Natural killer cell (primary cell): ENCODE measurements at regions not wholly inside any gene's neighbourhood (a gene's known extent, or its start where the extent isn't known, plus 50 kb on each side); places are given as distances from the start of the nearest gene placed in this dataset.

ENCODE experiments used
- ATAC-seq, 3 donors: fragments of 150-1000 bp in 2 of 3; fragments of 200-7000 bp in 1 of 3; cut with Tn5 transposase; 1 replicate in 1 of 3; 2 replicates in 2 of 3; pipeline ENCODE4 v1.10.0; 2021; ENCODE audit warnings: mild to moderate bottlenecking in 2 of 3, moderate library complexity in 2 of 3
- DNase-seq, 2 donors: peaks; one replicate each; pipeline versions ENCODE4 v3.0.0 to v3.0.0-alpha.2; 2013 to 2021; ENCODE audit warnings: mixed read lengths in 1 of 2
- H3K27ac ChIP-seq: one replicate; pipeline ENCODE4 v1.5.1; 2013; ENCODE audit warnings: mild to moderate bottlenecking, low read length
- H3K27me3 ChIP-seq: one replicate; pipeline ENCODE4 v1.6.1; 2013; ENCODE audit warnings: low read length; ENCODE audit not compliant: control insufficient read depth, insufficient read depth
- H3K36me3 ChIP-seq: one replicate; pipeline ENCODE4 v1.6.1; 2013; ENCODE audit warnings: low read length; ENCODE audit not compliant: control insufficient read depth, insufficient read depth
- H3K4me1 ChIP-seq: one replicate; pipeline ENCODE4 v1.6.1; 2013; ENCODE audit warnings: low read length; ENCODE audit not compliant: control insufficient read depth, insufficient read depth
- H3K4me3 ChIP-seq: one replicate; pipeline ENCODE4 v1.5.1; 2013; ENCODE audit warnings: low read length
- H3K9me3 ChIP-seq: one replicate; pipeline ENCODE4 v1.6.1; 2013; ENCODE audit warnings: low read length; ENCODE audit not compliant: control insufficient read depth, insufficient read depth
- H3K27ac Mint-ChIP-seq, 2 donors: one replicate each; pipeline ENCODE4 v1.8.0; 2022; ENCODE audit warnings: mild to moderate bottlenecking in 2 of 2, mixed read lengths in 2 of 2, moderate library complexity in 1 of 2
- H3K27me3 Mint-ChIP-seq, 2 donors: one replicate each; pipeline ENCODE4 v1.8.0; 2022; ENCODE audit warnings: low read depth in 2 of 2, mixed read lengths in 2 of 2
- H3K36me3 Mint-ChIP-seq: one replicate; pipeline ENCODE4 v1.8.0; 2022; ENCODE audit warnings: mixed read lengths
- H3K4me1 Mint-ChIP-seq, 2 donors: one replicate each; pipeline ENCODE4 v1.8.0; 2022; ENCODE audit warnings: mixed read lengths in 2 of 2
- H3K4me3 Mint-ChIP-seq: one replicate; pipeline ENCODE4 v1.8.0; 2022; ENCODE audit warnings: mild to moderate bottlenecking, moderate library complexity, mixed read lengths
- H3K9me3 Mint-ChIP-seq, 2 donors: one replicate each; pipeline ENCODE4 v1.8.0; 2022; ENCODE audit warnings: mixed read lengths in 2 of 2
- CTCF ChIP-seq: fragments of 200-600 bp; IDR thresholded peaks from one replicate; pipeline ENCODE4 v1.8.0; 2022; ENCODE audit warnings: antibody characterized with exemption
- WGBS: methylation state at CpG from one replicate; pipeline ENCODE4 v1.1.7; 2013; ENCODE audit warnings: missing lambda C conversion rate; ENCODE audit not compliant: insufficient coverage; 5-methylcytosine and 5-hydroxymethylcytosine counted together
- intact Hi-C: fragments of 100-400 bp; cut with micrococcal nuclease; formaldehyde crosslinking; loops from one replicate; pipeline ENCODE4 v1.14.2; 2022

DNA sequence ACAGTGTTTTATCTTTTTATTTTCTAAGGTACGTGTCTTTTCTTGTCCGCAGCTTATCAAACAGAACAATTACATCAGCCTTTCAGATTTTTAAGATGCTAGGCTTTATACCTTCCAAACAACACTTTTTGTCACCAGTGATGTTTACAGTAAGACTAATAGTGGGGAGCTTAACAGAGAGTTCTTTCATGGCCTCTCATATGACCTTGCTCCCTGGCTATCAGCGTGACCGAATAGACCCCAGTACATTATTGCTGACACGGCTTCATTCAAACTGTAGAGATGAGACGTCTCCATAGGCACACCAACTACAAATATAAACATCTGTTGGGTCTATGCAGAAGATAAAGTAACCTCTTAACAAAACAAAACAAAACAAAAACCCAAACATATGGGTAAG, 477.6 kb upstream of the KCNMB2 start:
- H3K4me3 ChIP-seq = no peak overlapping the region

GRCh38 chr3:178059119-178059518, 477.1 kb upstream of the KCNMB2 start:
- no peaks in the 10 kb centered on the region for H3K9me3 Mint-ChIP-seq
- Histone ChIP-seq H3K4me3 (no peak overlapping the region), H3K27me3 (no peaks in the 10 kb centered on the region), H3K4me1 (no peaks in the 10 kb centered on the region), H3K36me3 (no peaks in the 10 kb centered on the region), H3K27ac (no peak overlapping the region), H3K9me3 (no peaks in the 10 kb centered on the region)
- H3K27me3 Mint-ChIP-seq = peaks cover under 1 to 10% of the 10 kb centered on the region in 2 donors
- H3K4me3 Mint-ChIP-seq = no peak overlapping the region
- H3K4me1 Mint-ChIP-seq = no peaks in the 10 kb centered on the region
- intact Hi-C loops = no loop called here
- no peak for TF ChIP-seq CTCF
- ATAC-seq = no peak
- DNase-seq = no peak
- no peak overlapping the region for H3K27ac Mint-ChIP-seq
- no peaks in the 10 kb centered on the region for H3K36me3 Mint-ChIP-seq

More for the DNA sequence above, 477.6 kb upstream of the KCNMB2 start:
- Histone ChIP-seq H3K36me3 (no peaks in the 10 kb centered on the region), H3K4me1 (no peaks in the 10 kb centered on the region), H3K27ac (no peak overlapping the region), H3K27me3 (no peaks in the 10 kb centered on the region), H3K9me3 (no peaks in the 10 kb centered on the region)
- intact Hi-C loops = no loop called here
- Mint-ChIP-seq H3K27ac (no peak overlapping the region), H3K9me3 (no peaks in the 10 kb centered on the region), H3K4me1 (no peaks in the 10 kb centered on the region), H3K4me3 (no peak overlapping the region), H3K27me3 (peaks cover 4 to 13% of the 10 kb centered on the region in 2 donors), H3K36me3 (no peaks in the 10 kb centered on the region)
- ATAC-seq (no peak), DNase-seq (no peak)
- no peak for TF ChIP-seq CTCF
- 100% methylated on average over 1 of the region's 6 CpGs for WGBS

GRCh38 chr3:178059836-178060235, 476.4 kb upstream of the KCNMB2 start:
- H3K9me3 Mint-ChIP-seq = no peaks in the 10 kb centered on the region
- no peak for TF ChIP-seq CTCF
- intact Hi-C loops = no loop called here
- DNase-seq (no peak), ATAC-seq (no peak)
- peaks cover 0 to 2% of the 10 kb centered on the region in 2 donors for H3K27me3 Mint-ChIP-seq
- Histone ChIP-seq H3K36me3 (no peaks in the 10 kb centered on the region), H3K27ac (no peak overlapping the region), H3K4me3 (no peak overlapping the region), H3K27me3 (no peaks in the 10 kb centered on the region), H3K4me1 (no peaks in the 10 kb centered on the region), H3K9me3 (no peaks in the 10 kb centered on the region)
- no peaks in the 10 kb centered on the region for H3K36me3 Mint-ChIP-seq
- H3K27ac Mint-ChIP-seq = no peak overlapping the region
- no peak overlapping the region for H3K4me3 Mint-ChIP-seq
- WGBS = 96% methylated on average over 4 of the region's 6 CpGs
- H3K4me1 Mint-ChIP-seq = no peaks in the 10 kb centered on the region

- intact Hi-C loops = no loop called here
- ATAC-seq = no peak
- no peak for DNase-seq
- Mint-ChIP-seq H3K27ac (no peak overlapping the region), H3K4me3 (no peak overlapping the region), H3K9me3 (no peaks in the 10 kb centered on the region), H3K27me3 (no peaks in the 10 kb centered on the region), H3K4me1 (no peaks in the 10 kb centered on the region), H3K36me3 (no peaks in the 10 kb centered on the region)
- no peak for TF ChIP-seq CTCF
- Histone ChIP-seq H3K36me3 (no peaks in the 10 kb centered on the region), H3K4me1 (no peaks in the 10 kb centered on the region), H3K27me3 (no peaks in the 10 kb centered on the region), H3K27ac (no peak overlapping the region), H3K4me3 (no peak overlapping the region), H3K9me3 (no peaks in the 10 kb centered on the region)
- 100% methylated on average over 1 of the region's 2 CpGs for WGBS
These were observed 475.8 kb upstream of the KCNMB2 start for GRCh38 chr3:178060407-178060806.
